Adrenal gland (tissue), 5 donors: ENCODE measurements at regions not wholly inside any gene's neighbourhood (a gene's known extent, or its start where the extent isn't known, plus 50 kb on each side); places are given as distances from the start of the nearest gene placed in this dataset.
"Not testable (repeated sequence)": the region's sequence is repeated elsewhere in the genome, so short reads cannot be mapped to it uniquely, and the experiment has no call there.

Experiments used
- CTCF ChIP-seq, 6 experiments: fragments of 450-650 bp in 4 of 6; fragments of 200-600 bp in 2 of 6; sonication (generic) in 1 of 6; IDR thresholded peaks; 1 replicate in 5 of 6; 2 replicates in 1 of 6; pipeline versions ENCODE4 v1.5.1 to v1.8.0; 2016 to 2021; ENCODE audit warnings: antibody characterized with exemption in 6 of 6, mild to moderate bottlenecking in 2 of 6, moderate library complexity in 1 of 6
- POLR2A ChIP-seq, 2 donors: fragments of 450-650 bp; IDR thresholded peaks; one replicate each; pipeline ENCODE4 v1.6.1; 2017; ENCODE audit warnings: antibody characterized with exemption in 2 of 2, mild to moderate bottlenecking in 2 of 2, moderate library complexity in 1 of 2
- donor health status: DM: no; HTN: no; CAD: no.

GRCh38 chr2:62386378-62386777 lies 119.6 kb downstream of the TMEM17 start:
- TF ChIP-seq CTCF, POLR2A (IDR thresholded peaks at IDR 0.05): not testable (repeated sequence)
